IMR-90 (cell line): ENCODE measurements at regions not wholly inside any gene's neighbourhood (a gene's known extent, or its start where the extent isn't known, plus 50 kb on each side); places are given as distances from the start of the nearest gene placed in this dataset.
"Not testable (repeated sequence)": the region's sequence is repeated elsewhere in the genome, so short reads cannot be mapped to it uniquely, and the experiment has no call there.

Source experiments
- ATAC-seq: fragments of 200-7000 bp; cut with Tn5 transposase; 2 replicates; pipeline ENCODE4 v1.9.1; 2020; ENCODE audit warnings: low read depth, mild to moderate bottlenecking, moderate library complexity
- BruUV-seq: library from RNA; stranded (reverse); fragments of 400-500 nt; replicated peaks from 2 replicates; lab custom pipeline; 2021; lab: Mats Ljungman, UMichigan
- CTCF ChIA-PET: fragments of 300-600 bp; formaldehyde crosslinking; extraction: SDS; loops from one replicate; lab custom pipeline; 2021; ENCODE audit warnings: antibody characterized with exemption; lab: Yijun Ruan, JAX
- POLR2A ChIA-PET: fragments of 300-600 bp; sonication (Branson Sonifier 250); formaldehyde crosslinking; loops from one replicate; lab custom pipeline; 2022; ENCODE audit warnings: antibody characterized with exemption; ENCODE audit not compliant: unreplicated experiment; lab: Charles Lee
- DNase-seq: peaks from one replicate; pipeline ENCODE4 v3.0.0; 2013
- H2AFZ ChIP-seq: replicated peaks from 2 replicates; pipeline ENCODE3; 2013; ENCODE audit warnings: low read length, mild to moderate bottlenecking; ENCODE audit not compliant: poor library complexity
- H2AK5ac ChIP-seq: 2 replicates; pipeline ENCODE4 v1.6.1; 2013; ENCODE audit warnings: low read depth, low read length, inconsistent platforms
- H2AK9ac ChIP-seq: replicated peaks from 2 replicates; pipeline ENCODE3; 2013; ENCODE audit warnings: mild to moderate bottlenecking, low read depth, low read length, moderate library complexity; ENCODE audit not compliant: poor library complexity
- H2BK120ac ChIP-seq: 2 replicates; pipeline ENCODE4 v1.6.1; 2013; ENCODE audit warnings: low read depth, low read length, inconsistent platforms
- H2BK15ac ChIP-seq: 3 replicates; pipeline ENCODE4 v1.6.1; 2013; ENCODE audit warnings: low read depth, low read length, inconsistent platforms
- H2BK20ac ChIP-seq: 2 replicates; pipeline ENCODE4 v1.6.1; 2013; ENCODE audit warnings: low read depth, mild to moderate bottlenecking, inconsistent platforms, low read length, moderate library complexity
- H2BK5ac ChIP-seq: 2 replicates; pipeline ENCODE4 v1.6.1; 2013; ENCODE audit warnings: mild to moderate bottlenecking, low read depth, low read length, inconsistent platforms; ENCODE audit not compliant: poor library complexity, severe bottlenecking
- H3K14ac ChIP-seq: replicated peaks from 2 replicates; pipeline ENCODE4 v1.6.1; 2013; ENCODE audit warnings: low read depth, low read length, inconsistent platforms
- H3K18ac ChIP-seq: 2 replicates; pipeline ENCODE4 v1.6.1; 2013; ENCODE audit warnings: low read depth, low read length, control low read depth
- H3K23ac ChIP-seq: 2 replicates; pipeline ENCODE4 v1.6.1; 2013; ENCODE audit warnings: low read depth, low read length, inconsistent platforms
- H3K27ac ChIP-seq: 2 replicates; pipeline ENCODE4 v1.5.1; 2013; ENCODE audit warnings: mild to moderate bottlenecking, control low read depth, low read length; ENCODE audit not compliant: insufficient read depth
- H3K27me3 ChIP-seq: 2 replicates; pipeline ENCODE4 v1.6.1; 2013; ENCODE audit warnings: low read length; ENCODE audit not compliant: control insufficient read depth, insufficient read depth
- H3K36me3 ChIP-seq: 2 replicates; pipeline ENCODE4 v1.6.1; 2013; ENCODE audit warnings: low read length, mixed read lengths; ENCODE audit not compliant: control insufficient read depth, insufficient read depth
- H3K4ac ChIP-seq: 2 replicates; pipeline ENCODE4 v1.6.1; 2013; ENCODE audit warnings: low read depth, low read length, inconsistent platforms
- H3K4me1 ChIP-seq: 2 replicates; pipeline ENCODE4 v1.6.1; 2013; ENCODE audit warnings: low read length, mixed read lengths; ENCODE audit not compliant: control insufficient read depth, insufficient read depth
- H3K4me2 ChIP-seq: 2 replicates; pipeline ENCODE4 v1.6.1; 2013; ENCODE audit warnings: low read depth, mild to moderate bottlenecking, control low read depth, low read length, moderate library complexity
- H3K4me3 ChIP-seq: 2 replicates; pipeline ENCODE4 v1.5.1; 2013; ENCODE audit warnings: low read depth, mild to moderate bottlenecking, control low read depth, low read length, moderate library complexity; ENCODE audit not compliant: insufficient read depth
- H3K56ac ChIP-seq: 2 replicates; pipeline ENCODE4 v1.6.1; 2013; ENCODE audit warnings: low read length, inconsistent platforms; ENCODE audit not compliant: insufficient read depth; ENCODE audit errors: extremely low read depth
- H3K79me1 ChIP-seq, 2 experiments: 2 replicates each; pipeline ENCODE4 v1.6.1; 2013; ENCODE audit warnings: low read length in 2 of 2, inconsistent platforms in 1 of 2, low read depth in 1 of 2
- H3K9ac ChIP-seq: 2 replicates; pipeline ENCODE4 v1.6.1; 2013; ENCODE audit warnings: low read depth, low read length, control low read depth
- H3K9me1 ChIP-seq: 2 replicates; pipeline ENCODE4 v1.6.1; 2013; ENCODE audit warnings: low read length, inconsistent platforms; ENCODE audit not compliant: insufficient read depth
- H3K9me3 ChIP-seq: 2 replicates; pipeline ENCODE4 v1.6.1; 2013; ENCODE audit warnings: low read length; ENCODE audit not compliant: control insufficient read depth, insufficient read depth
- H4K20me1 ChIP-seq: 2 replicates; pipeline ENCODE4 v1.6.1; 2013; ENCODE audit warnings: low read length, inconsistent platforms; ENCODE audit not compliant: insufficient read depth
- H4K5ac ChIP-seq: 2 replicates; pipeline ENCODE4 v1.6.1; 2013; ENCODE audit warnings: mild to moderate bottlenecking, low read depth, low read length, control low read depth
- H4K8ac ChIP-seq, 2 experiments: 2 replicates each; pipeline ENCODE4 v1.6.1; 2013; ENCODE audit warnings: low read depth in 2 of 2, low read length in 2 of 2, control low read depth in 1 of 2, inconsistent platforms in 1 of 2
- H4K91ac ChIP-seq: 2 replicates; pipeline ENCODE4 v1.6.1; 2013; ENCODE audit warnings: low read depth, low read length, inconsistent platforms; ENCODE audit not compliant: insufficient read depth
- MAFK ChIP-seq: IDR thresholded peaks from 2 replicates; pipeline ENCODE4 v1.6.1; 2012; ENCODE audit warnings: low read depth, low read length, improper control_type of control experiment
- WGBS, 2 experiments: methylation state at CpG; one replicate each; pipeline versions ENCODE4 v1.1.5 to v1.1.7; 2013; ENCODE audit warnings: missing lambda C conversion rate in 2 of 2; ENCODE audit not compliant: insufficient read length in 1 of 2; ENCODE audit errors: extremely low coverage in 2 of 2; 5-methylcytosine and 5-hydroxymethylcytosine counted together
- dilution Hi-C: fragments of 300-500 bp; cut with HindIII; formaldehyde crosslinking; loops from one replicate; pipeline ENCODE4 v1.14.3; 2018; ENCODE audit warnings: low sequenced_read_pairs; ENCODE audit not compliant: unreplicated experiment
- in situ Hi-C: fragments of 300-500 bp; cut with MboI; formaldehyde crosslinking; loops from 3 replicates; pipeline ENCODE4 v1.14.3; 2019; ENCODE audit warnings: low sequenced_read_pairs, inconsistent platforms, mixed read lengths
- intact Hi-C: fragments of 100-400 bp; cut with micrococcal nuclease; formaldehyde crosslinking; loops from 2 replicates; pipeline ENCODE4 v1.10.0; 2022

DNA sequence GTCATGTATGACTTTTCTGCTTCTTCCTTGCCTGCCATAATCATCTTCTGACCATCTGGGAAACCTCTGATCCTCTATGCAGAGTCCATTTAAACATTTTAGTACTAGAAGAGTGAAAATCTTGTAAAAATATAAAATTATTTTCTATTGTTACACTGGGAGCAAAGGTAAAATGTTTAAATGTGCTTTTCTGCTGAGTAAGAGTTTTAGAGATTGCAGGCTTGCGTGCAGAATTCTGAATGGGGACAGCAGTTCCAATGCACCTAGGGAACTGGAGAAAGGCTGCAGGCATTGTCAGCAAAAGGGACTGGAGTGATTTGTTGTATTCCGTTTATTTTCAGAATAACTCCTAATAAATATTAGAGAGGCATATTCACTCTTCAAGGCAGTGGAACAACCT, 180.7 kb downstream of the ZNF37A start:
- H3K56ac ChIP-seq, H2BK5ac ChIP-seq, H3K4me2 ChIP-seq, H3K4me3 ChIP-seq, H3K36me3 ChIP-seq, H4K5ac ChIP-seq, H4K91ac ChIP-seq, H4K20me1 ChIP-seq, H3K9ac ChIP-seq, H2BK15ac ChIP-seq, H3K9me1 ChIP-seq, ATAC-seq, H3K79me1 ChIP-seq, H3K27me3 ChIP-seq, H2AFZ ChIP-seq, CTCF ChIA-PET, H3K23ac ChIP-seq, H2BK20ac ChIP-seq, H3K18ac ChIP-seq, H3K27ac ChIP-seq, H2AK9ac ChIP-seq, H3K4me1 ChIP-seq, intact Hi-C loops, DNase-seq, dilution Hi-C loops, H3K14ac ChIP-seq, H2BK120ac ChIP-seq, H3K4ac ChIP-seq, H3K9me3 ChIP-seq, BruUV-seq, POLR2A ChIA-PET, in situ Hi-C loops, H2AK5ac ChIP-seq, H4K8ac ChIP-seq: not testable (repeated sequence)
- no CpG with 5 or more reads among the region's 2 CpGs for WGBS, 2 experiments
- TF ChIP-seq MAFK, result peak; percentile 69; the same call in 1 of the 2 replicates

DNA sequence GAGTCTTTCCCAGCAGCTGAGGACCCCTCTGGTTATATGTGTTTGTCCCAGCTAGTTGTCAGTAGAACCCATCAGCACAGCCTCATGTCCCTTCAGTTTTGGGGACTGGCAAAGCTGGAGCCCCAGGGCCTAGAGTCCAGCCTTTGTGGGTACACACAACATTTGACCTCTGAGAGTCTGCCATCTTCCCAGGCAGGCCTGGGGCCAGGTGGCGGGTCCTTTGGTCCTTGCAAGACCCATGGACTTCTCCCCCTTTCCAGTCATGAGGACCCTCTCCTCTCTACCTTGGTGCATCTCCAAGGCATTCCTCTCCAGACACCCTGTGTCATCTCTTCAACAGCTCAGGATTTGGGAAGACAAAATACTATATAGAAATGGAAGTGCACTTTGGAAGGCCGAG, 198.4 kb downstream of the ZNF37A start:
- H2BK15ac ChIP-seq, H3K14ac ChIP-seq, H2AK5ac ChIP-seq, in situ Hi-C loops, H2BK120ac ChIP-seq, POLR2A ChIA-PET, DNase-seq, H2AK9ac ChIP-seq, H3K27ac ChIP-seq, H2BK20ac ChIP-seq, H3K18ac ChIP-seq, H3K27me3 ChIP-seq, H3K9me3 ChIP-seq, H3K4me2 ChIP-seq, H3K23ac ChIP-seq, H3K56ac ChIP-seq, CTCF ChIA-PET, BruUV-seq, H3K9me1 ChIP-seq, ATAC-seq, H3K79me1 ChIP-seq, H2AFZ ChIP-seq, H4K8ac ChIP-seq, H3K4ac ChIP-seq, H3K4me1 ChIP-seq, intact Hi-C loops, H4K5ac ChIP-seq, H4K91ac ChIP-seq, H3K9ac ChIP-seq, H4K20me1 ChIP-seq, H2BK5ac ChIP-seq, dilution Hi-C loops, H3K4me3 ChIP-seq, H3K36me3 ChIP-seq: not testable (repeated sequence)
- WGBS, 2 experiments, result no CpG with 5 or more reads among the region's 2 CpGs
